IMR-90 (cell line): ENCODE measurements at regions not wholly inside any gene's neighbourhood (a gene's known extent, or its start where the extent isn't known, plus 50 kb on each side); places are given as distances from the start of the nearest gene placed in this dataset.

ENCODE experiments used
- ATAC-seq: fragments of 200-7000 bp; cut with Tn5 transposase; 2 replicates; pipeline ENCODE4 v1.9.1; 2020; ENCODE audit warnings: low read depth, mild to moderate bottlenecking, moderate library complexity
- BruUV-seq: library from RNA; stranded (reverse); fragments of 400-500 nt; replicated peaks from 2 replicates; lab custom pipeline; 2021; lab: Mats Ljungman, UMichigan
- CTCF ChIA-PET: fragments of 300-600 bp; formaldehyde crosslinking; extraction: SDS; loops from one replicate; lab custom pipeline; 2021; ENCODE audit warnings: antibody characterized with exemption; lab: Yijun Ruan, JAX
- POLR2A ChIA-PET: fragments of 300-600 bp; sonication (Branson Sonifier 250); formaldehyde crosslinking; loops from one replicate; lab custom pipeline; 2022; ENCODE audit warnings: antibody characterized with exemption; ENCODE audit not compliant: unreplicated experiment; lab: Charles Lee
- DNase-seq: peaks from one replicate; pipeline ENCODE4 v3.0.0; 2013
- H2AFZ ChIP-seq: replicated peaks from 2 replicates; pipeline ENCODE3; 2013; ENCODE audit warnings: low read length, mild to moderate bottlenecking; ENCODE audit not compliant: poor library complexity
- H2AK5ac ChIP-seq: 2 replicates; pipeline ENCODE4 v1.6.1; 2013; ENCODE audit warnings: low read depth, low read length, inconsistent platforms
- H2AK9ac ChIP-seq: replicated peaks from 2 replicates; pipeline ENCODE3; 2013; ENCODE audit warnings: mild to moderate bottlenecking, low read depth, low read length, moderate library complexity; ENCODE audit not compliant: poor library complexity
- H2BK120ac ChIP-seq: 2 replicates; pipeline ENCODE4 v1.6.1; 2013; ENCODE audit warnings: low read depth, low read length, inconsistent platforms
- H2BK15ac ChIP-seq: 3 replicates; pipeline ENCODE4 v1.6.1; 2013; ENCODE audit warnings: low read depth, low read length, inconsistent platforms
- H2BK20ac ChIP-seq: 2 replicates; pipeline ENCODE4 v1.6.1; 2013; ENCODE audit warnings: low read depth, mild to moderate bottlenecking, inconsistent platforms, low read length, moderate library complexity
- H2BK5ac ChIP-seq: 2 replicates; pipeline ENCODE4 v1.6.1; 2013; ENCODE audit warnings: mild to moderate bottlenecking, low read depth, low read length, inconsistent platforms; ENCODE audit not compliant: poor library complexity, severe bottlenecking
- H3K14ac ChIP-seq: replicated peaks from 2 replicates; pipeline ENCODE4 v1.6.1; 2013; ENCODE audit warnings: low read depth, low read length, inconsistent platforms
- H3K18ac ChIP-seq: 2 replicates; pipeline ENCODE4 v1.6.1; 2013; ENCODE audit warnings: low read depth, low read length, control low read depth
- H3K23ac ChIP-seq: 2 replicates; pipeline ENCODE4 v1.6.1; 2013; ENCODE audit warnings: low read depth, low read length, inconsistent platforms
- H3K27ac ChIP-seq: 2 replicates; pipeline ENCODE4 v1.5.1; 2013; ENCODE audit warnings: mild to moderate bottlenecking, control low read depth, low read length; ENCODE audit not compliant: insufficient read depth
- H3K27me3 ChIP-seq: 2 replicates; pipeline ENCODE4 v1.6.1; 2013; ENCODE audit warnings: low read length; ENCODE audit not compliant: control insufficient read depth, insufficient read depth
- H3K36me3 ChIP-seq: 2 replicates; pipeline ENCODE4 v1.6.1; 2013; ENCODE audit warnings: low read length, mixed read lengths; ENCODE audit not compliant: control insufficient read depth, insufficient read depth
- H3K4ac ChIP-seq: 2 replicates; pipeline ENCODE4 v1.6.1; 2013; ENCODE audit warnings: low read depth, low read length, inconsistent platforms
- H3K4me1 ChIP-seq: 2 replicates; pipeline ENCODE4 v1.6.1; 2013; ENCODE audit warnings: low read length, mixed read lengths; ENCODE audit not compliant: control insufficient read depth, insufficient read depth
- H3K4me2 ChIP-seq: 2 replicates; pipeline ENCODE4 v1.6.1; 2013; ENCODE audit warnings: low read depth, mild to moderate bottlenecking, control low read depth, low read length, moderate library complexity
- H3K4me3 ChIP-seq: 2 replicates; pipeline ENCODE4 v1.5.1; 2013; ENCODE audit warnings: low read depth, mild to moderate bottlenecking, control low read depth, low read length, moderate library complexity; ENCODE audit not compliant: insufficient read depth
- H3K56ac ChIP-seq: 2 replicates; pipeline ENCODE4 v1.6.1; 2013; ENCODE audit warnings: low read length, inconsistent platforms; ENCODE audit not compliant: insufficient read depth; ENCODE audit errors: extremely low read depth
- H3K79me1 ChIP-seq, 2 experiments: 2 replicates each; pipeline ENCODE4 v1.6.1; 2013; ENCODE audit warnings: low read length in 2 of 2, inconsistent platforms in 1 of 2, low read depth in 1 of 2
- H3K9ac ChIP-seq: 2 replicates; pipeline ENCODE4 v1.6.1; 2013; ENCODE audit warnings: low read depth, low read length, control low read depth
- H3K9me1 ChIP-seq: 2 replicates; pipeline ENCODE4 v1.6.1; 2013; ENCODE audit warnings: low read length, inconsistent platforms; ENCODE audit not compliant: insufficient read depth
- H3K9me3 ChIP-seq: 2 replicates; pipeline ENCODE4 v1.6.1; 2013; ENCODE audit warnings: low read length; ENCODE audit not compliant: control insufficient read depth, insufficient read depth
- H4K20me1 ChIP-seq: 2 replicates; pipeline ENCODE4 v1.6.1; 2013; ENCODE audit warnings: low read length, inconsistent platforms; ENCODE audit not compliant: insufficient read depth
- H4K5ac ChIP-seq: 2 replicates; pipeline ENCODE4 v1.6.1; 2013; ENCODE audit warnings: mild to moderate bottlenecking, low read depth, low read length, control low read depth
- H4K8ac ChIP-seq, 2 experiments: 2 replicates each; pipeline ENCODE4 v1.6.1; 2013; ENCODE audit warnings: low read depth in 2 of 2, low read length in 2 of 2, control low read depth in 1 of 2, inconsistent platforms in 1 of 2
- H4K91ac ChIP-seq: 2 replicates; pipeline ENCODE4 v1.6.1; 2013; ENCODE audit warnings: low read depth, low read length, inconsistent platforms; ENCODE audit not compliant: insufficient read depth
- ELK1 ChIP-seq: fragments of 150-350 bp; IDR thresholded peaks from 2 replicates; pipeline ENCODE4 v1.6.1; 2016; ENCODE audit warnings: low read depth, mild to moderate bottlenecking, low read length, moderate library complexity, borderline replicate concordance
- MAFK ChIP-seq: IDR thresholded peaks from 2 replicates; pipeline ENCODE4 v1.6.1; 2012; ENCODE audit warnings: low read depth, low read length, improper control_type of control experiment
- MAZ ChIP-seq: IDR thresholded peaks from 2 replicates; pipeline ENCODE4 v1.6.1; 2012; ENCODE audit warnings: low read depth, mild to moderate bottlenecking, low read length, improper control_type of control experiment, moderate library complexity, borderline replicate concordance
- MXI1 ChIP-seq: IDR thresholded peaks from 2 replicates; pipeline ENCODE4 v1.6.1; 2012; ENCODE audit warnings: low read depth, mild to moderate bottlenecking, low read length, moderate library complexity, borderline replicate concordance
- NFE2L2 ChIP-seq: fragments of 150-350 bp; IDR thresholded peaks from 2 replicates; pipeline ENCODE4 v1.6.1; 2016; ENCODE audit warnings: low read depth, mild to moderate bottlenecking, low read length
- RAD21 ChIP-seq: IDR thresholded peaks from 2 replicates; pipeline ENCODE4 v1.6.1; 2012; ENCODE audit warnings: low read length, improper control_type of control experiment
- RFX5 ChIP-seq: IDR thresholded peaks from 2 replicates; pipeline ENCODE4 v1.8.0; 2012; ENCODE audit warnings: low read depth, mild to moderate bottlenecking, low read length, moderate library complexity
- USF2 ChIP-seq: fragments of 150-350 bp; IDR thresholded peaks from 2 replicates; pipeline ENCODE4 v1.6.1; 2017; ENCODE audit warnings: mild to moderate bottlenecking, antibody characterized with exemption, low read length, low read depth
- WGBS, 2 experiments: methylation state at CpG; one replicate each; pipeline versions ENCODE4 v1.1.5 to v1.1.7; 2013; ENCODE audit warnings: missing lambda C conversion rate in 2 of 2; ENCODE audit not compliant: insufficient read length in 1 of 2; ENCODE audit errors: extremely low coverage in 2 of 2; 5-methylcytosine and 5-hydroxymethylcytosine counted together
- dilution Hi-C: fragments of 300-500 bp; cut with HindIII; formaldehyde crosslinking; loops from one replicate; pipeline ENCODE4 v1.14.3; 2018; ENCODE audit warnings: low sequenced_read_pairs; ENCODE audit not compliant: unreplicated experiment
- in situ Hi-C: fragments of 300-500 bp; cut with MboI; formaldehyde crosslinking; loops from 3 replicates; pipeline ENCODE4 v1.14.3; 2019; ENCODE audit warnings: low sequenced_read_pairs, inconsistent platforms, mixed read lengths
- intact Hi-C: fragments of 100-400 bp; cut with micrococcal nuclease; formaldehyde crosslinking; loops from 2 replicates; pipeline ENCODE4 v1.10.0; 2022

DNA sequence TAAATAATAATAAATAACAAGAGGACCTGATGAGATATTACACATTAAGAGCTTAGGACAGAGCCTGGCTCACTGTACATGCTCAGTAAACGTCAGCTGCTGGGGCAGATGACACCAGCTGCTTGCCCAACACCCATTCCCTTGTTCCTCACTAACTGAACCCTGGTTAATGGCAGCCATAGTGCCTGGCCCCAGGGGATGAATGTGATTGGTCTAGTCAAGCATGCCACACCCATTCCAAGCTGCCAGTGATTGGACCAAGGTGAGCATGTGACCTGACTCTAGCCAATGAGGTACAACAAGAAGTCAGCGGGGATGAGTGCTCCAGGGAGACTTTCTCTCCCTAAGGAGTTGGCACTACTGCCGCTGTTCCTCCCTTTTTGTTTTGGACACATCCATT lies 85.1 kb upstream of the PTPN1 start:
- Histone ChIP-seq H3K9me3 (peaks cover 5% of the 10 kb centered on the region; the same call in 1 of the 2 replicates), H3K79me1 (peaks cover 0 to 3% of the 10 kb centered on the region in 2 experiments; a peak in 1 of 4 replicates), H2AK9ac (no peak overlapping the region), H2BK15ac (peak overlapping the region; percentile 76; the same call in 2 of the 3 replicates), H3K27me3 (no peaks in the 10 kb centered on the region), H3K4me3 (no peak overlapping the region), H3K4me1 (peaks cover 31% of the 10 kb centered on the region), H2AFZ (peak overlapping the region; percentile 45), H4K8ac (peak overlapping the region in 1 of 2 experiments; percentile 48; a peak in 2 of 4 replicates), H2BK120ac (peak overlapping the region; percentile 74), H3K18ac (0 out of 2 replicates have a peak overlapping the region, but pooled peaks have one; percentile 20), H3K4ac (peak overlapping the region; percentile 83), H3K9ac (no peak overlapping the region), H3K36me3 (no peaks in the 10 kb centered on the region), H4K20me1 (no peaks in the 10 kb centered on the region), H3K23ac (no peak overlapping the region), H3K56ac (no peak overlapping the region), H3K27ac (no peak overlapping the region), H3K14ac (peak overlapping the region; percentile 65; the same call in 1 of the 2 replicates), H2AK5ac (peak overlapping the region; percentile 87), H4K5ac (peak overlapping the region; percentile 21; the same call in 1 of the 2 replicates), H4K91ac (peak overlapping the region; percentile 73; the same call in 1 of the 2 replicates), H2BK5ac (no peak overlapping the region), H3K4me2 (no peak overlapping the region), H2BK20ac (peak overlapping the region; percentile 79; the same call in 1 of the 2 replicates), H3K9me1 (peaks cover 22% of the 10 kb centered on the region)
- TF ChIP-seq RFX5: no peak
- TF ChIP-seq MAFK: no peak
- TF ChIP-seq MXI1: no peak
- no peak for TF ChIP-seq RAD21
- TF ChIP-seq MAZ: no peak
- TF ChIP-seq NFE2L2: no peak
- TF ChIP-seq ELK1: no peak
- TF ChIP-seq USF2: peak; percentile 72
- dilution Hi-C loops (no loop called here), in situ Hi-C loops (no loop called here), intact Hi-C loops (no loop called here)
- ChIA-PET CTCF (interaction anchor here (0.6 kb wide), 2 partner anchors 11 to 168 kb away, joined by 3 read pairs; no protein-coding TSS in a partner anchor), POLR2A (interaction anchor here (0.6 kb wide), 1 partner anchor 918 kb away, joined by 3 read pairs; no protein-coding TSS in a partner anchor)
- WGBS, 2 experiments: no CpG with 5 or more reads among the region's 3 CpGs
- ATAC-seq (no peak), DNase-seq (no peak)
- no TSS peak for BruUV-seq
